AG10803 (cell line): ENCODE measurements at regions not wholly inside any gene's neighbourhood (a gene's known extent, or its start where the extent isn't known, plus 50 kb on each side); places are given as distances from the start of the nearest gene placed in this dataset.

Experiments
- DNase-seq: peaks from one replicate; pipeline ENCODE4 v3.0.0; 2010; ENCODE audit warnings: low read depth
- H3K4me3 ChIP-seq: 2 replicates; pipeline ENCODE4 v1.5.1; 2011; ENCODE audit warnings: mild to moderate bottlenecking, low read length, control low read depth
- TF ChIP-seq, protein P1 (sequence below): conservative IDR thresholded peaks from 2 replicates; pipeline ENCODE4 v1.5.1; 2011; ENCODE audit warnings: mild to moderate bottlenecking, low read length, control low read depth, inconsistent platforms

DNA sequence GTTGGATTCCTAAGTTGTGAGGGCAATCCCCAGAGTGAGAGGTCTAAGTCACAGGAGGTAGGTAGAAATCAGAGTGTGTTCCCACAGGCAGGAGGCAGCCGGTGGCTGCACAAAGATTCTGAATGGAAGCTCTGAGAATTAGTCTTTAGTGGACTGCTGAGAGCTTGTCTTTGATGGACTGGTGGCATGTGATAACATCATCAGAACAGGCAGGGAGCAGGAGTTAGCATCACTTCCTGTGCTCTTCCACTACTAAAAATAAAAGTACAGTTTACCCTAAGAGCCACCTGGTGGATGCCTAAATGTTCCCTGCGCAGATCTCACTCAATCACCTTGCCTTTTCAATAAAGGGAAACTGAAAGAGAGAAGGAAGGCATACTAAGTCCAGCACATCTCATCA, 294.6 kb upstream of the POU3F2 start:
- H3K4me3 ChIP-seq = no peak overlapping the region
- TF ChIP-seq, protein P1, sequence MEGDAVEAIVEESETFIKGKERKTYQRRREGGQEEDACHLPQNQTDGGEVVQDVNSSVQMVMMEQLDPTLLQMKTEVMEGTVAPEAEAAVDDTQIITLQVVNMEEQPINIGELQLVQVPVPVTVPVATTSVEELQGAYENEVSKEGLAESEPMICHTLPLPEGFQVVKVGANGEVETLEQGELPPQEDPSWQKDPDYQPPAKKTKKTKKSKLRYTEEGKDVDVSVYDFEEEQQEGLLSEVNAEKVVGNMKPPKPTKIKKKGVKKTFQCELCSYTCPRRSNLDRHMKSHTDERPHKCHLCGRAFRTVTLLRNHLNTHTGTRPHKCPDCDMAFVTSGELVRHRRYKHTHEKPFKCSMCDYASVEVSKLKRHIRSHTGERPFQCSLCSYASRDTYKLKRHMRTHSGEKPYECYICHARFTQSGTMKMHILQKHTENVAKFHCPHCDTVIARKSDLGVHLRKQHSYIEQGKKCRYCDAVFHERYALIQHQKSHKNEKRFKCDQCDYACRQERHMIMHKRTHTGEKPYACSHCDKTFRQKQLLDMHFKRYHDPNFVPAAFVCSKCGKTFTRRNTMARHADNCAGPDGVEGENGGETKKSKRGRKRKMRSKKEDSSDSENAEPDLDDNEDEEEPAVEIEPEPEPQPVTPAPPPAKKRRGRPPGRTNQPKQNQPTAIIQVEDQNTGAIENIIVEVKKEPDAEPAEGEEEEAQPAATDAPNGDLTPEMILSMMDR = no peak
- no peak for DNase-seq

GRCh38 chr6:98546376-98546775, 288.0 kb upstream of the POU3F2 start:
- TF ChIP-seq, protein P1 = no peak
- H3K4me3 ChIP-seq = no peak overlapping the region
- no peak for DNase-seq

- H3K4me3 ChIP-seq = no peak overlapping the region
- TF ChIP-seq, protein P1 = no peak
Measured at GRCh38 chr6:98547151-98547550, 287.2 kb upstream of the POU3F2 start.

DNA sequence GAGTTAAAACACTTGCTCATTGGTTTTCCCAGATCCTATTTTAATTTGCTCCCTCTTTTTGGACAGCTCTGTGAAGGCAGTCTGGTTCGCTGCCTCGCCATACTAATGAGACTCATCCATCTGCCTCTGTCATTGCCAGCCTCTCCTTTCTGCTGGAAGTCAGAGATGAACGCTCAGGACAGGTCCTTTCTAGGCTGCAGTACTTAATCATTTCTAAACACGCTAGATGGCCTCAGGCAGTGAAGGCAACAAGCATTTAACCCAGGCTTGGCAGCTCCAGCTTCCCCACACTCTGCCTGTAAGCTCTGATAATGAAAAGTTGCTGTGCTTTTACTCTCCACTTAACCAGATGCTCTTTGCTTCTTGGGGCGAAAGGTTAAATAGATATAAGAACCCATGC, 286.7 kb upstream of the POU3F2 start:
- TF ChIP-seq, protein P1 = no peak
- H3K4me3 ChIP-seq = no peak overlapping the region
- DNase-seq = no peak

More at GRCh38 chr6:98547151-98547550, 287.2 kb upstream of the POU3F2 start:
- DNase-seq = no peak

GRCh38 chr6:98548301-98548700, 286.1 kb upstream of the POU3F2 start:
- TF ChIP-seq, protein P1 = no peak
- no peak for DNase-seq
- no peak overlapping the region for H3K4me3 ChIP-seq

GRCh38 chr6:98560418-98560817, 274.0 kb upstream of the POU3F2 start:
- TF ChIP-seq, protein P1 = no peak
- no peak for DNase-seq
- H3K4me3 ChIP-seq = no peak overlapping the region

DNA sequence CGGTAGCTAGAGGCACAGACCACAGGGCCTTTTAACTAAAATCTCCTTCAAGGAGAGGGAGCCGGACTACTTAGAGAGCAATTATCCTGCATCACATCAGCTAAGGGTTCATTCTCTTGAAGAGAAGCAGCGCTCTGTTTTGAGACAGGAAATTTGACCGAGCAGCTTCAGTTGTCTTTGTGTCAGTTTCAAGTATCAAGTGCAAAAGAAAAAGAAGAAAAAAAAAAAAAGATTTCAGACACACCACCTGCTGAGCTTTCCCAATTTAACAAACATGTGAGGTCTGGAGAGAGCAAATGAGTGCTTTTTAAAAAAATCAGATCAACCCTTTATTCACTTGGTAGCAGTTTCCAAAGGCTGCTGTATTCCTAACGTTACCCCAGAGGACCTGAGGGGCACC, 273.5 kb upstream of the POU3F2 start:
- TF ChIP-seq, protein P1 = no peak
- no peak for DNase-seq
- H3K4me3 ChIP-seq = no peak overlapping the region
